ENCODE measurements at regions not wholly inside any gene's neighbourhood (a gene's known extent, or its start where the extent isn't known, plus 50 kb on each side); places are given as distances from the start of the nearest gene placed in this dataset.

DNA sequence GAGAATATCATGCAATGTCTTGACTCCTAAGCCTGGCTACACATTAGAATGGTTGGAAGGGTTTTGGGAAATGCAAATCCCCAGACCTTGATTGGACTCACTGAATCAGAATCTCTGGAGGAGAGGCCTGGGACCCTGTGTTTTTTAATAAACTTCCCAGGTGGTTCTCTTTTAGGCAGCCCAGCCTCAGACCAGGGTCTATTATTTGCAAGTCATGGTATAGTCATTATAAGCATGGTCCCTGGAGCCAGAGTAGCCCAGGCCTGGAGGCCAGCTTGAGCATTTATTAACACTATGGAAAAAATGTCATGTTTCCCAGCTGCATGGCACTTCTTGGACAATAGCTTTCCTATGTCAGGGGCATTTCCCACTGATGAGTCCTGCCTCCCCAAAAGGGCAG, 266.9 kb downstream of the NPIPA8 start:
- H3K9me3 Mint-ChIP-seq = peaks cover 2% of the 10 kb centered on the region
- H3K4me3 Mint-ChIP-seq = no peak overlapping the region
- no peaks in the 10 kb centered on the region for H3K36me3 Mint-ChIP-seq (ENCODE audit: low read depth)
- DNase-seq = no peak
- intact Hi-C loops (cut with micrococcal nuclease) = no loop called here
- H3K4me1 Mint-ChIP-seq (ENCODE audit: low read depth) = no peaks in the 10 kb centered on the region
- H3K27me3 Mint-ChIP-seq (ENCODE audit: low read depth) = peaks cover 9% of the 10 kb centered on the region
- H3K27ac Mint-ChIP-seq = no peak overlapping the region
- CTCF ChIA-PET = no interaction called here

DNA sequence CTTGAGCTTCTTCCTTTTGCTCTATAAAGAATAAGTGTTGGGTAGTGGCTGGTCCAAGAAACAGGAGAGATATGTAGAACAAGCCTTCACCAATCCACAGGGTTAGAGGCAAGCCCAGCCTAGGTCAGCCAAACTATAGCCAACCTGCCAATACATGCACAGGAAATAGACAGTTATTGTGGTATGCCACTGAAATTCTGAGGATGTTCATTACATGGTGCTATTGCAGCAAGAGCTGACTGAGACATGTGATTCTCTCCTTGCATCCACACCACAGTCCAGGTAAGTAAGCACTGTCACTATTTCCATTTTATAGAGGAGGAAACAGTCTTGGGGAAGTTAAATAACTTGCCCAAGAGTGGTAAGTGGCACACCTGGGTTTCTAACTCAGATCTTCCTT, 268.1 kb downstream of the NPIPA8 start:
- CTCF ChIA-PET = no interaction called here
- Mint-ChIP-seq H3K4me3 (no peak overlapping the region), H3K27ac (no peak overlapping the region), H3K36me3 (ENCODE audit: low read depth) (no peaks in the 10 kb centered on the region), H3K27me3 (ENCODE audit: low read depth) (peaks cover 9% of the 10 kb centered on the region), H3K4me1 (ENCODE audit: low read depth) (no peaks in the 10 kb centered on the region), H3K9me3 (peaks cover 2% of the 10 kb centered on the region)
- no peak for DNase-seq
- intact Hi-C loops (cut with micrococcal nuclease) = no loop called here

DNA sequence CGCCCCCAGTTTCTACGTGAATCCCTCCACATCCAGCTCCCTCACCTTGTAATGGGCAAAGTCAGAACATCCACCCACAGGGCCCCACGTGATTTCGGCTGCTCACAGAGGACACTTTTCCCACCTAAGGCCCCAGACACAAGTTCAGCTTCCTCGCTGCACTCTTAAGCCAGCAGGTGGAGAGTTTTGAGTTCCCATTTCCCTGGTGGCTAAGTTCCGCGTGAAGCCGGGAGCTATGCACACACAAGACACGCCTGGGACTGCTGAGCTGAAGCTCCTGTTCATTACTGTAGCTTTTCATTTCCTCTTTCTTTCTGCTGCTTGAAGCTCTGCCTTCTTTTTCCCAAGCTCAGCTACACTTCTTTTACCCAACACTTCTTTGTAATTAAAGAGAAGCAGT, 273.8 kb downstream of the NPIPA8 start:
- H3K36me3 Mint-ChIP-seq (ENCODE audit: low read depth) = no peaks in the 10 kb centered on the region
- CTCF ChIA-PET = no interaction called here
- peaks cover 22% of the 10 kb centered on the region for H3K27me3 Mint-ChIP-seq (ENCODE audit: low read depth)
- no peak overlapping the region for H3K4me3 Mint-ChIP-seq
- intact Hi-C loops (cut with micrococcal nuclease) = no loop called here
- peaks cover 2% of the 10 kb centered on the region for H3K9me3 Mint-ChIP-seq
- no peak overlapping the region for H3K27ac Mint-ChIP-seq
- no peaks in the 10 kb centered on the region for H3K4me1 Mint-ChIP-seq (ENCODE audit: low read depth)
- no peak for DNase-seq

DNA sequence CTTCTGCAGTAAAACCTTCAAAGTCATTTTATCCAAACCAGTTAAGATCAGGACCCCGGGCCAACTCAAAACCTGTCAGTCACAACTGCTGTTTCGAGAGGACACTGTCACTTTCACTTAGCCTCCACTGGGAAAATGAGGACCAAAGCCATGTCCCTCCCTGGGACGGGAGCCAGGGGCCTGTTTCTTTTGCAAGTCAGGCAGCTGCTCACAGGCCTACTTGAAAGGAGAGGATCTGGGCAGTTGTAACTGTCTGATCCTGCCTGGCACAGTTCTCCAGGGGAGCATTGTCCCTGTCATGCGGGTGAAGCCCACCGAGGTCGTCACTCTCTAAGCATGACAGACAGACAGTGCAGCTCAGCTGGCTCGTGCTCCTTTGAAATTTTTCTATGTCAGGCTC, 276.2 kb downstream of the NPIPA8 start:
- Mint-ChIP-seq H3K36me3 (ENCODE audit: low read depth) (no peaks in the 10 kb centered on the region), H3K4me3 (no peak overlapping the region), H3K9me3 (peaks cover 2% of the 10 kb centered on the region), H3K27ac (no peak overlapping the region), H3K27me3 (ENCODE audit: low read depth) (peaks cover 22% of the 10 kb centered on the region), H3K4me1 (ENCODE audit: low read depth) (no peaks in the 10 kb centered on the region)
- intact Hi-C loops (cut with micrococcal nuclease) = no loop called here
- DNase-seq = no peak
- CTCF ChIA-PET = no interaction called here

DNA sequence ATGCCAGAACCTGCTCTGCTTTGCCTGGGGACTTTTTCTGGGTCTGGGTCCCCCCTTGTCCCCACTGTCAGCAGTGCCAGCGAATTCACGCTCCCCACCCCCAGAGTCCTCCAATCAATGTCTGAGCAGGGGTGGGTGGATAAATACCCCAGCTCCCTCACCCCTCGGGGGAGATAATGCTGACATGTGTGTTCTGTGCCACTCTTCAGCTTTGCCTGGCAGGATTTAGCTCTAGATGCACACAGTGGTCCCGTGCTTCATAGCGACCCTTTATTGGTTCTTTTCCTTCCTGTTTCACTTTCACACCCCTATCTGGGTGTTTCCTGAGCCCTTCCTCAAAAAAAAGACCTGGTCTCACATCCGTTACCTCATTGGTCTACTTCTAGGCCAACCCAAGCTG, 277.0 kb downstream of the NPIPA8 start:
- Mint-ChIP-seq H3K27ac (no peak overlapping the region), H3K9me3 (no peaks in the 10 kb centered on the region), H3K4me3 (no peak overlapping the region), H3K36me3 (ENCODE audit: low read depth) (no peaks in the 10 kb centered on the region), H3K27me3 (ENCODE audit: low read depth) (peaks cover 20% of the 10 kb centered on the region), H3K4me1 (ENCODE audit: low read depth) (no peaks in the 10 kb centered on the region)
- intact Hi-C loops (cut with micrococcal nuclease) = no loop called here
- DNase-seq = no peak
- CTCF ChIA-PET = no interaction called here

DNA sequence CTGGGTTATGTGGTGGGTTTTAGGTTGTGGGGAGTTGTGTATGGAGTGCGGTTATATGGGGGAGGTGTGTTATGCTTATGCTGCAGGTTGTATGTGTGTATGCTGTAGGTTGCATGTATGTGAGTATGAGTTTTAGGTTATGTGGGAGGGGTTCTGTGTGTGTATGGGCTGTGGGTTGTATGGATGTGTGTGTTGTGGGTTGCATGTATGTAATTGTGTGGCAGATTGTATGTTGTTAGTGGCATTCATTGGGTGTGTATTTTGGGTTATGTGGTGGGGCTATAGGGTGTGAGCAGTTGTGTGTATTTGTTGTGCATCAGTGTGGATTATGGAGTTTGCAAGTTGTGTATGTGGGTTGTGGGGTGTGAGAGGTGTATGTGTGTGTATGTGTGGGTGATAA, 277.4 kb downstream of the NPIPA8 start:
- intact Hi-C loops (cut with micrococcal nuclease) = no loop called here
- H3K4me1 Mint-ChIP-seq (ENCODE audit: low read depth) = no peaks in the 10 kb centered on the region
- no peaks in the 10 kb centered on the region for H3K9me3 Mint-ChIP-seq
- CTCF ChIA-PET = no interaction called here
- DNase-seq = no peak
- no peaks in the 10 kb centered on the region for H3K36me3 Mint-ChIP-seq (ENCODE audit: low read depth)
- H3K4me3 Mint-ChIP-seq = no peak overlapping the region
- H3K27ac Mint-ChIP-seq = no peak overlapping the region
- peaks cover 20% of the 10 kb centered on the region for H3K27me3 Mint-ChIP-seq (ENCODE audit: low read depth)

DNA sequence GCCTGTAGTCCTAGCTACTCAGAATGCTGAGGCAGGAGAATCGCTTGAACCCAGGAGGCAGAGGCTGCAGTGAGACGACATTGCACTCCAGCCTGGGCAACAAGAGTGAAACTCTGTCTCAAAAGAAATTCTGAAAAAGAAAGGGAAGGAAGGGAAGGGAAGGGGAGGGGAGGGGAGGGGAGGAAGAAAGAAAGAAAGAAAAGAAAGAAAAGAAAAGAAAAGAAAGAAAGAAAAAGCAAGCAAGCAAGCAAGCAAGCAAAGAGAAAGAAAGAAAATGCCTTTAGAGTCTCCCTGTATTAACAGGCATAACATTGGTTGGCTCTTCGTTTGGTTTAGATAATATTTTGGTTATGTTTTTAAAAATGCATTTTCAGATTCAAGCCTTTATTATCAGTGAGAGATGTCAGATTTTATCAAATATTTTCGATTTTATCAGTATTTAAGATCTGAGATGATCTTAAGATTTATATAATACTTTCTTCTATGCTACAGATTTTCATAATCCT, 281.1 kb downstream of the NPIPA8 start:
- Mint-ChIP-seq H3K4me3 (no peak overlapping the region), H3K27me3 (ENCODE audit: low read depth) (peaks cover 8% of the 10 kb centered on the region), H3K9me3 (no peaks in the 10 kb centered on the region), H3K36me3 (ENCODE audit: low read depth) (no peaks in the 10 kb centered on the region), H3K27ac (no peak overlapping the region), H3K4me1 (ENCODE audit: low read depth) (no peaks in the 10 kb centered on the region)
- intact Hi-C loops (cut with micrococcal nuclease) = no loop called here
- DNase-seq = no peak
- CTCF ChIA-PET = no interaction called here

DNA sequence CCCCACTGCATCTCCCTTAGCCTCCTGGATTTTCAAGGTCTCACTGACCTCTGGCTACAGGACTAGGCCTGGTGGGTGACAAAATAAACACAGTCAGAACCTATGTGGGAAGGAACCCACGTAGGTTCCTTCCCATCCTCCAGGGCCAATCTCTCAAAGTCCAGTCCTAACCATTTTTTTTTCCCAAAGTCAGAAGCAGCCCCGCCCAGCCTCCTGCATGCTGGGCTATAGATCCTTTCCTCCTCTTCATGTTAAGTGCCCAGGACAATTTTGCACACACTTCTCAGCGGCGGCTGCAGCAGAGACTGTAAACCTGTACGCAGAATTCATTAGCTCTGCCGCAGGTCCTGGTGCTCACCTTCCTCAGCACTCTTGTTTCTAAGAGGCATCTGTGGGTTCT, 285.8 kb downstream of the NPIPA8 start:
- Mint-ChIP-seq H3K27me3 (ENCODE audit: low read depth) (peaks cover 4% of the 10 kb centered on the region), H3K27ac (no peak overlapping the region), H3K4me3 (no peak overlapping the region), H3K4me1 (ENCODE audit: low read depth) (no peaks in the 10 kb centered on the region), H3K9me3 (no peaks in the 10 kb centered on the region), H3K36me3 (ENCODE audit: low read depth) (no peaks in the 10 kb centered on the region)
- intact Hi-C loops (cut with micrococcal nuclease) = no loop called here
- no peak for DNase-seq
- CTCF ChIA-PET = no interaction called here

DNA sequence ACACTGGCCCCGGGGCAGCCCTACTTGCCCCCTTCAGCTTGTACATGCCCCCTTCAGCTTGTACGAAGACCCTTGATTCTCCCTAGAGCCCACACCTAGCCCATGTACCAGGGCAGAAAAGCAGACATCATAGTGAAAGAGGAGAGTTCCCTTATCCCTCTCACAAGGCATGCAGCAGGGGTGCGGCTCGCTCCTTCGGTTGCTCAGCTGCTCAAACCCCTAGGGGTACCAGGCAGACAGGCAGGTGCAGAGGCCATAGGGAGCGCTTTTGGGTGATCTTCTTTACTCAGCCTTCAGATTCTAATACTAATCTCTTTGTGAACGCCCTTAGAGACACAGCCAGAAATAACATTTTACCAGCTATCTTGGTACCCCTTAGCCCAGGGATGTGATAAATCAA, 286.3 kb downstream of the NPIPA8 start:
- H3K27ac Mint-ChIP-seq = no peak overlapping the region
- intact Hi-C loops (cut with micrococcal nuclease) = no loop called here
- no peaks in the 10 kb centered on the region for H3K4me1 Mint-ChIP-seq (ENCODE audit: low read depth)
- H3K9me3 Mint-ChIP-seq = no peaks in the 10 kb centered on the region
- H3K36me3 Mint-ChIP-seq (ENCODE audit: low read depth) = no peaks in the 10 kb centered on the region
- CTCF ChIA-PET = no interaction called here
- no peak for DNase-seq
- no peak overlapping the region for H3K4me3 Mint-ChIP-seq
- peaks cover 4% of the 10 kb centered on the region for H3K27me3 Mint-ChIP-seq (ENCODE audit: low read depth)

DNA sequence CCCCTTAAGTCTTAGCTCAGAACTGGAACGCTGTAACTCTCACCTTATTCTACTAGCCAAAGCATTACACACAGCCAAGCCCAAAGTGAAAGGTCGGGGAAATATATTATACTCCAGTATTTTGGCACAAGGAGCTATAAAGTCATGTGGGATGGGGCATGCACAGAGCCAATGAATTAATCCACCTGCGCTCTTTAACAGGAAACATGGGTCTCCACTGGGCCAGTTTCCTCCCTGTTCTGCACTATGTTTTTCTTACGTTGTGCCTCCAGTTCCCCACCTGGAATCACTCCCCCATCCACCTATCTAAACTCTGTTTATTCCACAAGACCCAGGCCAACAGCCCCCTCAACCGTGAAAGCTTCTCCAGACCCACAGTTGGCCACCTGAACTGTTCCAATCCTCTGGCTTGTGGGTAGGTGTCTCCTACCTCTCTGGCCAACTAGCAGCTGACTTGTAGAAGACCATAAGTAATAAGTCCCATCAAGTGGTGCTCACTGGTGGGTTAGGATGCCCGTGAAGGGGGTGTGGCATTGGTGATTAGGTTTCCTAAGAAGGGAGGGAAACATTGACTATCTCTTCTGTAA, 286.9 kb downstream of the NPIPA8 start:
- DNase-seq = no peak
- no peak overlapping the region for H3K4me3 Mint-ChIP-seq
- no peaks in the 10 kb centered on the region for H3K36me3 Mint-ChIP-seq (ENCODE audit: low read depth)
- CTCF ChIA-PET = no interaction called here
- H3K27me3 Mint-ChIP-seq (ENCODE audit: low read depth) = peaks cover 4% of the 10 kb centered on the region
- no peaks in the 10 kb centered on the region for H3K4me1 Mint-ChIP-seq (ENCODE audit: low read depth)
- H3K27ac Mint-ChIP-seq = no peak overlapping the region
- no peaks in the 10 kb centered on the region for H3K9me3 Mint-ChIP-seq
- intact Hi-C loops (cut with micrococcal nuclease) = no loop called here

DNA sequence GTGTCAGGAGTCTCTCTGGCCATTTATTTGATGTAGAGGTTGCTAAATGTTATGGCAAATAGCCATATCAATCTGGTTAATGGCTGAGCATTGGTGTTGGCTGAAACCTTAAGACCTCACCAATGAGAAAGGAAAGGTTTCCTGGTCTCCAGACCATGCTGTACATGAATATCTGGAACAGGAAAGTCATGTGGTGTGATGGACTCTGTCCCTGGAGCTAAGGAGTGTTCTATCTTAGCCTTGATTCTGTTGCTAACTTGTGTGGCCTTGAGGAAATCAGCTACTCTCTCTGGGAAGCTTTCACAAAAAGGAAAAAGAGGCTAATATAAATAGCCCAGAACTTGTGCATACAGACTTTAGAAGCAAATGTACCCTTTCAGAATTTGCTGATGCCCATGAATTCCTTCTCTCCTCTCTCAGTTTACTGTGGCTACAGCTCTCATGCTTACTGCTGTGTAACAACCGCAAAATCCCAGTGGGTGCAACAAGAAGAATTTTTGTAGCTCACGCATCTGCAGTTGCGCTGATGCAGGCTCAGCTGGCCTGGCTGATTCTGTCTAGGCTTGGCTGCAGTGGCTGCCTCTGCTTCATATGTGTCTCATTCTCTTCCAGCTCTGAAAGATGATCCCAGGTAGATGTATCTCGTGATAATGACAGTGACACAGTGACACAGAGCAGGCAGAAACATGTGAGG, 287.5 kb downstream of the NPIPA8 start:
- DNase-seq = no peak
- H3K4me3 Mint-ChIP-seq = no peak overlapping the region
- CTCF ChIA-PET = no interaction called here
- no peaks in the 10 kb centered on the region for H3K4me1 Mint-ChIP-seq (ENCODE audit: low read depth)
- H3K36me3 Mint-ChIP-seq (ENCODE audit: low read depth) = no peaks in the 10 kb centered on the region
- intact Hi-C loops (cut with micrococcal nuclease) = no loop called here
- no peaks in the 10 kb centered on the region for H3K9me3 Mint-ChIP-seq
- peaks cover 4% of the 10 kb centered on the region for H3K27me3 Mint-ChIP-seq (ENCODE audit: low read depth)
- no peak overlapping the region for H3K27ac Mint-ChIP-seq

DNA sequence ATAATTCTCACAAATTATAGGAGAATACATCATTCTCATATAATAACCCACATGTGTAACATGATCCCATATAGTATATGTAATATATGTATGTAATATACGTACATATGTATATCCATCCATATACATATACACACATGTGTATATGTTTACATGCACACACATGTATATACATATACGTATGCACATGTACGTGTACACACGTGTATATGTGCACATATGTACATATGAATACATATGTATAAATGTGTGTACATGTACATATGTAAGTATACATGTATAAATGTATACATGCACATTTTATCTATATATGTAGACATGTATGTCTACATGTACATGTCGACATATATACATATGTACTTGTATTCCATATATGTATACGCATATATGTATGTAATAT, 288.8 kb downstream of the NPIPA8 start:
- DNase-seq = no peak
- no peak overlapping the region for H3K27ac Mint-ChIP-seq
- H3K36me3 Mint-ChIP-seq (ENCODE audit: low read depth) = no peaks in the 10 kb centered on the region
- H3K27me3 Mint-ChIP-seq (ENCODE audit: low read depth) = peaks cover 9% of the 10 kb centered on the region
- no peak overlapping the region for H3K4me3 Mint-ChIP-seq
- intact Hi-C loops (cut with micrococcal nuclease) = no loop called here
- CTCF ChIA-PET = no interaction called here
- H3K9me3 Mint-ChIP-seq = no peaks in the 10 kb centered on the region
- no peaks in the 10 kb centered on the region for H3K4me1 Mint-ChIP-seq (ENCODE audit: low read depth)

DNA sequence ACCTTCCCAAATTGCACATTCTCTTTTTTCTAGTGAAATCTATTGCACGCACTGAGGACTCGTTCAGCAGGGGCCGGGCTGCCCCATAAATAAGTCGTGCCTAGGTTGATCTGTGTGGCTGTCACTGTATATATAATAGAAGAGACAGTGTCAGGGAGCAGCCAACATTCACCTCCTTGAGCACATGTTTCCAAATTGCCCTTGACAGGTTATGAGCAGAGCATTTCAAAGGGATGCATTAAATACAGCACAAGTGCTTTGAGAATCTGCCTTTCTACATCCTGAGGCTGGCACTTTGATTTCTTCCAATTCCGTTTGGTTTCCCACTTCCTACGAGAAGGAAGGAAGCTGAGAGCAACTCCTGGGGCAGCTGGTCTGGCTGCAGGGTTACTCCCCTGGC, 291.2 kb downstream of the NPIPA8 start:
- Mint-ChIP-seq H3K36me3 (ENCODE audit: low read depth) (no peaks in the 10 kb centered on the region), H3K27me3 (ENCODE audit: low read depth) (peaks cover 10% of the 10 kb centered on the region), H3K9me3 (no peaks in the 10 kb centered on the region), H3K4me1 (ENCODE audit: low read depth) (no peaks in the 10 kb centered on the region), H3K27ac (no peak overlapping the region), H3K4me3 (no peak overlapping the region)
- no peak for DNase-seq
- intact Hi-C loops (cut with micrococcal nuclease) = no loop called here
- CTCF ChIA-PET = no interaction called here

Data from activated naive CD4-positive, alpha-beta T cell treated with anti-CD3 and anti-CD28 coated beads for 36 hours (primary cell).